NCI-H187 treated with DMSO at 0.1 percent for 48 hours (cell line): ENCODE measurements at regions not wholly inside any gene's neighbourhood (a gene's known extent, or its start where the extent isn't known, plus 50 kb on each side); places are given as distances from the start of the nearest gene placed in this dataset.
"Not testable (repeated sequence)": the region's sequence is repeated elsewhere in the genome, so short reads cannot be mapped to it uniquely, and the experiment has no call there.

Source experiments
- DNase-seq: peaks from one replicate; lab custom pipeline; 2025; lab: John Stamatoyannopoulos, UW

GRCh38 chr10:11691319-11691755 lies 50.8 kb upstream of the ECHDC3 start:
- DNase-seq = no peak

- no peak for DNase-seq
Measured at GRCh38 chr10:11689945-11690736, 52.0 kb upstream of the ECHDC3 start.

- DNase-seq = not testable (repeated sequence)
Measured at GRCh38 chr10:11688448-11688795, 53.8 kb upstream of the ECHDC3 start.

- no peak for DNase-seq
Measured at GRCh38 chr10:11687779-11688447, 54.3 kb upstream of the ECHDC3 start.

- no peak for DNase-seq
Measured at GRCh38 chr10:11687357-11687771, 54.8 kb upstream of the ECHDC3 start.

- DNase-seq = no peak
Measured at GRCh38 chr10:11685787-11686218, 56.4 kb upstream of the ECHDC3 start.

- no peak for DNase-seq
Measured at GRCh38 chr10:11684717-11685645, 57.2 kb upstream of the ECHDC3 start.

- DNase-seq = not testable (repeated sequence)
Measured at GRCh38 chr10:11684341-11684716, 57.9 kb upstream of the ECHDC3 start.

GRCh38 chr10:11683529-11684320 lies 58.5 kb upstream of the ECHDC3 start:
- DNase-seq = no peak

- no peak for DNase-seq
Measured at GRCh38 chr10:11682851-11683250, 59.3 kb upstream of the ECHDC3 start.

GRCh38 chr10:11682267-11682683 lies 59.9 kb upstream of the ECHDC3 start:
- DNase-seq = no peak

- DNase-seq = no peak
Measured at GRCh38 chr10:11680496-11680895, 61.7 kb upstream of the ECHDC3 start.

GRCh38 chr10:11679946-11680345 lies 62.2 kb upstream of the ECHDC3 start:
- DNase-seq = no peak

- no peak for DNase-seq
Measured at GRCh38 chr10:11678074-11678793, 63.9 kb upstream of the ECHDC3 start.

GRCh38 chr10:11677480-11677879 lies 64.7 kb upstream of the ECHDC3 start:
- DNase-seq = no peak

- no peak for DNase-seq
Measured at GRCh38 chr10:11673346-11674280, 62.2 kb upstream of the USP6NL start.

GRCh38 chr10:11672836-11673235 lies 61.4 kb upstream of the USP6NL start:
- DNase-seq = no peak

GRCh38 chr10:11670381-11670780 lies 58.9 kb upstream of the USP6NL start:
- peak; percentile 16 for DNase-seq

- DNase-seq = no peak
Measured at GRCh38 chr10:11668847-11669610, 57.6 kb upstream of the USP6NL start.
